Pancreas (tissue), 10 donors: ENCODE measurements at regions not wholly inside any gene's neighbourhood (a gene's known extent, or its start where the extent isn't known, plus 50 kb on each side); places are given as distances from the start of the nearest gene placed in this dataset.

ENCODE experiments used
- ATAC-seq, 4 donors: fragments of 200-7000 bp; cut with Tn5 transposase; one replicate each; pipeline versions ENCODE4 v1.8.0 to v1.9.1; 2020; ENCODE audit warnings: mild to moderate bottlenecking in 4 of 4, moderate library complexity in 4 of 4
- DNase-seq, 6 donors: peaks; one replicate each; pipeline ENCODE4 v3.0.0-alpha.2; 2020
- FAIRE-seq: peaks from 2 replicates; lab custom pipeline; 2012; peaks lifted over from hg19 to GRCh38; lab: Jason Lieb, UNC
- H3K27ac ChIP-seq, 4 donors: fragments of 200-600 bp; sonication (generic); 1 replicate in 3 of 4; 2 replicates in 1 of 4; pipeline versions ENCODE4 v1.5.0 to v1.8.0; 2020
- H3K27me3 ChIP-seq, 4 donors: fragments of 200-600 bp; one replicate each; pipeline ENCODE4 v1.8.0; 2021
- H3K36me3 ChIP-seq, 3 donors: fragments of 200-600 bp; sonication (generic) in 1 of 3; one replicate each; pipeline versions ENCODE4 v1.5.0 to v1.8.0; 2020 to 2021
- H3K4me1 ChIP-seq, 3 donors: fragments of 200-600 bp; one replicate each; pipeline ENCODE4 v1.8.0; 2021
- H3K4me3 ChIP-seq, 4 donors: fragments of 200-600 bp; sonication (generic) in 2 of 4; one replicate each; pipeline versions ENCODE4 v1.5.0 to v1.8.0; 2020 to 2021
- H3K9me3 ChIP-seq, 4 donors: fragments of 200-600 bp; one replicate each; pipeline ENCODE4 v1.8.0; 2021
- WGBS, 2 donors: extraction: QIAGEN DNeasy Blood & Tissue Kit; methylation state at CpG; one replicate each; pipeline ENCODE4 v1.1.7; 2013; 5-methylcytosine and 5-hydroxymethylcytosine counted together
- intact Hi-C, 3 donors: fragments of 100-400 bp; cut with DNase I; formaldehyde crosslinking; loops; one replicate each; pipeline versions ENCODE4 v1.11.1 to v1.14.2; 2022
- TF ChIP-seq, protein P1 (sequence below), 4 donors: fragments of 200-600 bp; sonication (generic) in 3 of 4; IDR thresholded peaks; one replicate each; pipeline versions ENCODE4 v1.5.0 to v1.8.0; 2021; ENCODE audit warnings: antibody characterized with exemption in 4 of 4
- donor health status: healthy with polysubstance abuse.
- donor health status: DM: no; HTN: no; CAD: no; lungs with moderate emphysema.
- donor health status: DM: no; HTN: no; CAD: no.
- donor health status: control.
- donor health status: control.
- donor health status: Bipolar disorder and iron deficiency.
- donor health status: DM: yes; HTN: yes; CAD: no.
- donor health status: DM: no; HTN: no; CAD: no.
- donor health status: DM: no; HTN: no; CAD: no.
- donor health status: DM: yes; HTN: yes; CAD: no.

- intact Hi-C loops: no loop called here
- H3K9me3 ChIP-seq: no peaks in the 10 kb centered on the region
- 67 to 73% methylated on average over 3 of the region's 3 CpGs for WGBS, 2 donors
- no peak for FAIRE-seq
- no peak for ATAC-seq
- TF ChIP-seq, protein P1, sequence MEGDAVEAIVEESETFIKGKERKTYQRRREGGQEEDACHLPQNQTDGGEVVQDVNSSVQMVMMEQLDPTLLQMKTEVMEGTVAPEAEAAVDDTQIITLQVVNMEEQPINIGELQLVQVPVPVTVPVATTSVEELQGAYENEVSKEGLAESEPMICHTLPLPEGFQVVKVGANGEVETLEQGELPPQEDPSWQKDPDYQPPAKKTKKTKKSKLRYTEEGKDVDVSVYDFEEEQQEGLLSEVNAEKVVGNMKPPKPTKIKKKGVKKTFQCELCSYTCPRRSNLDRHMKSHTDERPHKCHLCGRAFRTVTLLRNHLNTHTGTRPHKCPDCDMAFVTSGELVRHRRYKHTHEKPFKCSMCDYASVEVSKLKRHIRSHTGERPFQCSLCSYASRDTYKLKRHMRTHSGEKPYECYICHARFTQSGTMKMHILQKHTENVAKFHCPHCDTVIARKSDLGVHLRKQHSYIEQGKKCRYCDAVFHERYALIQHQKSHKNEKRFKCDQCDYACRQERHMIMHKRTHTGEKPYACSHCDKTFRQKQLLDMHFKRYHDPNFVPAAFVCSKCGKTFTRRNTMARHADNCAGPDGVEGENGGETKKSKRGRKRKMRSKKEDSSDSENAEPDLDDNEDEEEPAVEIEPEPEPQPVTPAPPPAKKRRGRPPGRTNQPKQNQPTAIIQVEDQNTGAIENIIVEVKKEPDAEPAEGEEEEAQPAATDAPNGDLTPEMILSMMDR (IDR thresholded peaks at IDR 0.05): no peak
- H3K27me3 ChIP-seq: no peaks in the 10 kb centered on the region
- H3K36me3 ChIP-seq: no peaks in the 10 kb centered on the region
- H3K4me1 ChIP-seq: no peaks in the 10 kb centered on the region
- no peak overlapping the region for H3K4me3 ChIP-seq
- H3K27ac ChIP-seq: no peak overlapping the region
- no peak for DNase-seq
Measured at GRCh38 chr13:105721016-105721415, 814.4 kb downstream of the EFNB2 start.

GRCh38 chr13:105719859-105720258, 815.6 kb downstream of the EFNB2 start:
- no peak for DNase-seq
- TF ChIP-seq, protein P1 (IDR thresholded peaks at IDR 0.05): no peak

DNA sequence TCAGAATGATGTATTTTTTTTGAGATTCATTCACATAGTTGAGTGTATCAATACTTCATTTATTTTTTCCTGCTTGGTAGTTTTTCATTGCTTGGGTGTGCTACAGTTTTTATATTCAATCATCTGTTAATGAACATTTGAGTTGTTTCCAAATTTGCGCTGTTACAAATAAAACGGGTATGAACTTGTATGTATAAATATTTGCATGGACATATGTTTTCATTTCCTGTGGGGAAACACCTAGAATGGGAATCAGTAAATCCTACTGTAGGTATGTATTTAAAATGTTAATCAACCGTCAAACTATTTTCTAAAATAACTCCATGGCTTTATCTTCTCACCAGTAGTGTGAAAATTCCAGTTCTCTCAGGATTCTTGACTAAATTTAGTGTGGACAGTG, 826.3 kb downstream of the EFNB2 start:
- 74 to 79% methylated on average over 3 of the region's 3 CpGs for WGBS, 2 donors
- no peak for FAIRE-seq
- ATAC-seq: no peak
- H3K36me3 ChIP-seq: no peaks in the 10 kb centered on the region
- no peaks in the 10 kb centered on the region for H3K4me1 ChIP-seq
- no peak for DNase-seq
- TF ChIP-seq, protein P1 (IDR thresholded peaks at IDR 0.05): no peak
- intact Hi-C loops: no loop called here
- H3K27me3 ChIP-seq: no peaks in the 10 kb centered on the region
- no peak overlapping the region for H3K27ac ChIP-seq
- no peak overlapping the region for H3K4me3 ChIP-seq
- H3K9me3 ChIP-seq: no peaks in the 10 kb centered on the region

More at GRCh38 chr13:105719859-105720258, 815.6 kb downstream of the EFNB2 start:
- WGBS, 2 donors: 56 to 60% methylated on average over 6 of the region's 6 CpGs
- no peaks in the 10 kb centered on the region for H3K27me3 ChIP-seq
- no peaks in the 10 kb centered on the region for H3K36me3 ChIP-seq
- intact Hi-C loops: no loop called here
- no peaks in the 10 kb centered on the region for H3K9me3 ChIP-seq
- FAIRE-seq (no peak), ATAC-seq (no peak)
- H3K27ac ChIP-seq: no peak overlapping the region
- no peak overlapping the region for H3K4me3 ChIP-seq
- H3K4me1 ChIP-seq: no peaks in the 10 kb centered on the region

GRCh38 chr13:105703843-105704242, 831.6 kb downstream of the EFNB2 start:
- Histone ChIP-seq H3K9me3 (no peaks in the 10 kb centered on the region), H3K36me3 (no peaks in the 10 kb centered on the region), H3K27ac (no peak overlapping the region), H3K4me3 (no peak overlapping the region), H3K4me1 (peaks cover 4 to 11% (median 9%) of the 10 kb centered on the region in 3 donors), H3K27me3 (no peaks in the 10 kb centered on the region)
- ATAC-seq: no peak
- TF ChIP-seq, protein P1 (IDR thresholded peaks at IDR 0.05): no peak
- no peak for FAIRE-seq
- WGBS, 2 donors: 91 to 98% methylated on average over 3 of the region's 3 CpGs
- no peak for DNase-seq
- intact Hi-C loops: no loop called here

- 14 to 16% methylated on average over 4 of the region's 4 CpGs for WGBS, 2 donors
- TF ChIP-seq, protein P1 (IDR thresholded peaks at IDR 0.05): no peak
- peak in 3 of 6 donors; percentile 2 to 22 (median 9) for DNase-seq
- no peak overlapping the region for H3K4me3 ChIP-seq
- peak overlapping the region in 1 of 4 donors; percentile 37 for H3K27ac ChIP-seq
- intact Hi-C loops: no loop called here
- no peak for FAIRE-seq
- no peaks in the 10 kb centered on the region for H3K36me3 ChIP-seq
- no peaks in the 10 kb centered on the region for H3K9me3 ChIP-seq
- H3K27me3 ChIP-seq: no peaks in the 10 kb centered on the region
- H3K4me1 ChIP-seq: peaks cover 4 to 11% (median 9%) of the 10 kb centered on the region in 3 donors
- ATAC-seq: peak; percentile 75 to 97 (median 91)
Measured at GRCh38 chr13:105702441-105702840, 833.0 kb downstream of the EFNB2 start.
